ENCODE measurements at regions not wholly inside any gene's neighbourhood (a gene's known extent, or its start where the extent isn't known, plus 50 kb on each side); places are given as distances from the start of the nearest gene placed in this dataset.

- TF ChIP-seq EZH2 (IDR thresholded peaks at IDR 0.05; ENCODE audit: low read depth) (no peak), CTCF (conservative IDR thresholded peaks at IDR 0.05) (no peak)
These were observed 136.8 kb upstream of the UMPS start for GRCh38 chr3:124593442-124593829.
